ENCODE measurements at regions not wholly inside any gene's neighbourhood (a gene's known extent, or its start where the extent isn't known, plus 50 kb on each side); places are given as distances from the start of the nearest gene placed in this dataset.
A peak's percentile ranks its signal among the peaks of the same experiment; 100 is the strongest.

- Histone ChIP-seq H3K27ac (ENCODE audit: low read depth, low read length) (no peak overlapping the region), H3K9me3 (ENCODE audit: control insufficient read depth, insufficient read depth, low read length) (no peaks in the 10 kb centered on the region), H3K4me3 (ENCODE audit: low read depth, low read length) (no peak overlapping the region), H3K27me3 (ENCODE audit: control insufficient read depth, insufficient read depth, low read length) (no peaks in the 10 kb centered on the region)
- DNase-seq (ENCODE audit: low read depth, low spot score), result no peak
- TF ChIP-seq CTCF (IDR thresholded peaks at IDR 0.05; ENCODE audit: low read depth, low read length), result no peak
- ChIA-PET POLR2A (no interaction called here), CTCF (interaction anchor here (1.7 kb wide), 1 partner anchor 12 kb away, joined by 5 read pairs; no protein-coding TSS in a partner anchor)
These were observed 148.0 kb downstream of the POLR2M start for GRCh38 chr15:57854531-57854930.

GRCh38 chr15:57857871-57858270, 151.4 kb downstream of the POLR2M start:
- DNase-seq (ENCODE audit: low read depth, low spot score), result no peak
- ChIA-PET CTCF (interaction anchor here (3.8 to 6.5 kb wide), 3 partner anchors 107 to 189 kb away, joined by 37 to 181 read pairs (median 99); no protein-coding TSS in a partner anchor), POLR2A (no interaction called here)
- no peak for TF ChIP-seq CTCF (IDR thresholded peaks at IDR 0.05; ENCODE audit: low read depth, low read length)
- H3K27ac ChIP-seq (ENCODE audit: low read depth, low read length), result no peak overlapping the region
- no peaks in the 10 kb centered on the region for H3K9me3 ChIP-seq (ENCODE audit: control insufficient read depth, insufficient read depth, low read length)
- H3K4me3 ChIP-seq (ENCODE audit: low read depth, low read length), result no peak overlapping the region
- H3K27me3 ChIP-seq (ENCODE audit: control insufficient read depth, insufficient read depth, low read length), result no peaks in the 10 kb centered on the region

- H3K27ac ChIP-seq (ENCODE audit: low read depth, low read length), result no peak overlapping the region
- no peaks in the 10 kb centered on the region for H3K9me3 ChIP-seq (ENCODE audit: control insufficient read depth, insufficient read depth, low read length)
- DNase-seq (ENCODE audit: low read depth, low spot score), result no peak
- ChIA-PET POLR2A (no interaction called here), CTCF (interaction anchor here (0.7 to 6.5 kb wide), 18 partner anchors 8 to 324 kb away, joined by 3 to 181 read pairs (median 28); partner anchors contain the start of gene POLR2M)
- H3K4me3 ChIP-seq (ENCODE audit: low read depth, low read length), result no peak overlapping the region
- TF ChIP-seq CTCF (IDR thresholded peaks at IDR 0.05; ENCODE audit: low read depth, low read length), result no peak
- no peaks in the 10 kb centered on the region for H3K27me3 ChIP-seq (ENCODE audit: control insufficient read depth, insufficient read depth, low read length)
These were observed 152.7 kb downstream of the POLR2M start for GRCh38 chr15:57859130-57859685.

GRCh38 chr15:57861034-57861638, 154.6 kb downstream of the POLR2M start:
- no peak overlapping the region for H3K27ac ChIP-seq (ENCODE audit: low read depth, low read length)
- peak; percentile 84 for TF ChIP-seq CTCF (IDR thresholded peaks at IDR 0.05; ENCODE audit: low read depth, low read length)
- ChIA-PET POLR2A (interaction anchor here (0.6 kb wide), 1 partner anchor 232 kb away, joined by 5 read pairs; no protein-coding TSS in a partner anchor), CTCF (interaction anchor here (0.5 to 6.5 kb wide), 69 partner anchors 9 to 457 kb away, joined by 3 to 181 read pairs (median 5); partner anchors contain the start of genes ALDH1A2 and POLR2M)
- no peaks in the 10 kb centered on the region for H3K9me3 ChIP-seq (ENCODE audit: control insufficient read depth, insufficient read depth, low read length)
- H3K4me3 ChIP-seq (ENCODE audit: low read depth, low read length), result no peak overlapping the region
- H3K27me3 ChIP-seq (ENCODE audit: control insufficient read depth, insufficient read depth, low read length), result no peaks in the 10 kb centered on the region
- DNase-seq (ENCODE audit: low read depth, low spot score), result peak; percentile 44

Measured in AG04450 (cell line).